ENCODE measurements at regions not wholly inside any gene's neighbourhood (a gene's known extent, or its start where the extent isn't known, plus 50 kb on each side); places are given as distances from the start of the nearest gene placed in this dataset.

DNA sequence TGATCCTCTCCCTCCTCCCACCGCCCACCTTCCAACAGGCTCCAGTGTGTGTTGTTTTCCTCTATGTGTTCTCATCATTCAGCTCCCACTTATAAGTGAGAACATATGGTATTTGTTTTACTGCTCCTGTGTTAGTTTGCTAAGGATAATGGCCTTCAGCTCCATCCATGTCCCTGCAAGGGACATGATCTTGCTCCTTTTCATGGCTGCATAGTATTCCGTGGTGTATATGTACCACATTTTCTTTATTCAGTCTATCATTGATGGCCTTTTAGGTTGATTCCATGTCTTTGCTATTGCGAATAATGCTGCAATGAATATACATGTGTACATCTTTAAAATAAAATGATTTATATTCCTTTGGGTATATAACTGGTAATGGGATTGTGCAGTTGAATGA, 80.2 kb upstream of the C5orf63 start:
- TF ChIP-seq, protein P1, sequence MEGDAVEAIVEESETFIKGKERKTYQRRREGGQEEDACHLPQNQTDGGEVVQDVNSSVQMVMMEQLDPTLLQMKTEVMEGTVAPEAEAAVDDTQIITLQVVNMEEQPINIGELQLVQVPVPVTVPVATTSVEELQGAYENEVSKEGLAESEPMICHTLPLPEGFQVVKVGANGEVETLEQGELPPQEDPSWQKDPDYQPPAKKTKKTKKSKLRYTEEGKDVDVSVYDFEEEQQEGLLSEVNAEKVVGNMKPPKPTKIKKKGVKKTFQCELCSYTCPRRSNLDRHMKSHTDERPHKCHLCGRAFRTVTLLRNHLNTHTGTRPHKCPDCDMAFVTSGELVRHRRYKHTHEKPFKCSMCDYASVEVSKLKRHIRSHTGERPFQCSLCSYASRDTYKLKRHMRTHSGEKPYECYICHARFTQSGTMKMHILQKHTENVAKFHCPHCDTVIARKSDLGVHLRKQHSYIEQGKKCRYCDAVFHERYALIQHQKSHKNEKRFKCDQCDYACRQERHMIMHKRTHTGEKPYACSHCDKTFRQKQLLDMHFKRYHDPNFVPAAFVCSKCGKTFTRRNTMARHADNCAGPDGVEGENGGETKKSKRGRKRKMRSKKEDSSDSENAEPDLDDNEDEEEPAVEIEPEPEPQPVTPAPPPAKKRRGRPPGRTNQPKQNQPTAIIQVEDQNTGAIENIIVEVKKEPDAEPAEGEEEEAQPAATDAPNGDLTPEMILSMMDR (IDR thresholded peaks at IDR 0.05) = no peak
- no peak for TF ChIP-seq POLR2A (IDR thresholded peaks at IDR 0.05)

Data from esophagus squamous epithelium (tissue), 4 donors.